Prostate gland (tissue), 2 donors: ENCODE measurements at regions not wholly inside any gene's neighbourhood (a gene's known extent, or its start where the extent isn't known, plus 50 kb on each side); places are given as distances from the start of the nearest gene placed in this dataset.
"Not testable (repeated sequence)": the region's sequence is repeated elsewhere in the genome, so short reads cannot be mapped to it uniquely, and the experiment has no call there.

ENCODE experiments used
- DNase-seq: peaks from one replicate; pipeline ENCODE4 v3.0.0-alpha.2; 2019; ENCODE audit warnings: low spot score
- H3K27ac ChIP-seq, 2 donors: fragments of 200-600 bp; sonication (generic); 2 replicates each; pipeline ENCODE4 v1.5.1; 2017 to 2019
- H3K27me3 ChIP-seq: fragments of 200-600 bp; sonication (generic); replicated peaks from 2 replicates; pipeline ENCODE4 v1.5.1; 2019; ENCODE audit not compliant: insufficient read depth
- H3K36me3 ChIP-seq, 2 donors: fragments of 200-600 bp; sonication (generic); 1 replicate in 1 of 2; 2 replicates in 1 of 2; pipeline versions ENCODE4 v1.5.1 to v1.8.1; 2017 to 2019
- H3K4me1 ChIP-seq: fragments of 200-600 bp; sonication (generic); replicated peaks from 2 replicates; pipeline ENCODE4 v1.5.1; 2019
- H3K4me3 ChIP-seq, 2 donors: fragments of 200-600 bp; sonication (generic); 2 replicates each; pipeline ENCODE4 v1.5.1; 2017 to 2019
- H3K9me3 ChIP-seq: fragments of 200-600 bp; sonication (generic); 2 replicates; pipeline ENCODE4 v1.5.1; 2017
- POLR2A ChIP-seq: fragments of 450-650 bp; IDR thresholded peaks from one replicate; pipeline ENCODE4 v1.6.1; 2016; ENCODE audit warnings: antibody characterized with exemption, mild to moderate bottlenecking
- POLR2AphosphoS5 ChIP-seq: sonication (generic); formaldehyde crosslinking; IDR thresholded peaks from one replicate; pipeline ENCODE4 v1.6.1; 2017; ENCODE audit warnings: antibody characterized with exemption
- WGBS: methylation state at CpG from one replicate; pipeline ENCODE4 v1.1.5; 2018; 5-methylcytosine and 5-hydroxymethylcytosine counted together
- intact Hi-C: fragments of 100-400 bp; cut with DNase I; formaldehyde crosslinking; loops from one replicate; pipeline ENCODE4 v1.14.2; 2022
- TF ChIP-seq, protein P1 (sequence below), 4 experiments: fragments of 200-600 bp in 2 of 4; fragments of 450-650 bp in 2 of 4; sonication (generic) in 2 of 4; IDR thresholded peaks; 1 replicate in 3 of 4; 2 replicates in 1 of 4; pipeline ENCODE4 v1.5.1; 2016 to 2019; ENCODE audit warnings: antibody characterized with exemption in 4 of 4, mild to moderate bottlenecking in 2 of 4, moderate library complexity in 2 of 4

DNA sequence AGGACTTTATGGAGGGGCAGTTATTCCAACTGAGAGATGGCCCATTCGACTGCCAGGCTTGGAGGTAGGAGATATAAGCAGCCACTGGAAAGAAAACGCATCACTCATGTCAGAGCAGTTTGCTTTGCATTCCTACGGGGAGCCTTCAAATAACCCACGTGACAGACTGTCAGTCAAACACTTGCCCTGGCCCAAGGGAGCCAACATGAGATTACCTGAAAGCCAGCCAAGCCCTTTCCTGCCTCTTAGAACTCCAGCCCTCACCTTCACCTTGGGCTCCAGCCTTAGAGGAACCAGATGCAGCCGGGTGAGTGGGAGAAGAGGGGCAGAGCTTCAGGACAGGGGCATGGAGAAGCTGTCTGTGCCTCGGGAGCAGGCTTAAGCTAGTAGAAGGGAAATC is 95.3 kb upstream of the CXCL13 start:
- H3K27ac ChIP-seq: no peak overlapping the region
- 61% methylated on average over 6 of the region's 6 CpGs for WGBS
- H3K36me3 ChIP-seq: no peaks in the 10 kb centered on the region
- DNase-seq: no peak
- H3K9me3 ChIP-seq: no peaks in the 10 kb centered on the region
- no peak overlapping the region for H3K4me3 ChIP-seq
- H3K4me1 ChIP-seq: no peaks in the 10 kb centered on the region
- TF ChIP-seq POLR2A (no peak), POLR2AphosphoS5 (no peak)
- TF ChIP-seq, protein P1, sequence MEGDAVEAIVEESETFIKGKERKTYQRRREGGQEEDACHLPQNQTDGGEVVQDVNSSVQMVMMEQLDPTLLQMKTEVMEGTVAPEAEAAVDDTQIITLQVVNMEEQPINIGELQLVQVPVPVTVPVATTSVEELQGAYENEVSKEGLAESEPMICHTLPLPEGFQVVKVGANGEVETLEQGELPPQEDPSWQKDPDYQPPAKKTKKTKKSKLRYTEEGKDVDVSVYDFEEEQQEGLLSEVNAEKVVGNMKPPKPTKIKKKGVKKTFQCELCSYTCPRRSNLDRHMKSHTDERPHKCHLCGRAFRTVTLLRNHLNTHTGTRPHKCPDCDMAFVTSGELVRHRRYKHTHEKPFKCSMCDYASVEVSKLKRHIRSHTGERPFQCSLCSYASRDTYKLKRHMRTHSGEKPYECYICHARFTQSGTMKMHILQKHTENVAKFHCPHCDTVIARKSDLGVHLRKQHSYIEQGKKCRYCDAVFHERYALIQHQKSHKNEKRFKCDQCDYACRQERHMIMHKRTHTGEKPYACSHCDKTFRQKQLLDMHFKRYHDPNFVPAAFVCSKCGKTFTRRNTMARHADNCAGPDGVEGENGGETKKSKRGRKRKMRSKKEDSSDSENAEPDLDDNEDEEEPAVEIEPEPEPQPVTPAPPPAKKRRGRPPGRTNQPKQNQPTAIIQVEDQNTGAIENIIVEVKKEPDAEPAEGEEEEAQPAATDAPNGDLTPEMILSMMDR (IDR thresholded peaks at IDR 0.05): no peak
- H3K27me3 ChIP-seq: no peaks in the 10 kb centered on the region
- intact Hi-C loops: no loop called here

DNA sequence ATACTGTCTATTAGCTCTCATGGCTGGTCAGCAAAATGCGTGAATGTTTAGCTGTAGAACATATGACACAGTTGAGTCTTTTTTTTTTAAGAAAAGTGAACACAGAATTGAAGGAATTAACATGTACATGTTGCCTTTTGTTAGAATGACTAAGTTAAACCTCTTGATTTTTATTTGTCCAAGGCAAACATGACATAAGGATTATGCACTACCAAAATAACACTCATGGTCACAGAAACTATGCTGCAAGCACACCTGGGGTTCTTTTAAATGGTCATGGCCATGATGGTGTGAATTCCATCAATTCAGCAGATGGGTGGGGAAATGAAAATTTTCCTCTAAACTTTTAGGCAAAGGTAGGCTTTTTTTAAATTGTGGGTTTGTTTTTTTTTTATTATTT is 80.1 kb upstream of the CXCL13 start:
- H3K36me3 ChIP-seq: no peaks in the 10 kb centered on the region
- no peaks in the 10 kb centered on the region for H3K9me3 ChIP-seq
- DNase-seq: no peak
- H3K4me3 ChIP-seq: no peak overlapping the region
- no peak overlapping the region for H3K27ac ChIP-seq
- intact Hi-C loops: no loop called here
- no peak for TF ChIP-seq POLR2AphosphoS5
- TF ChIP-seq, protein P1 (IDR thresholded peaks at IDR 0.05): no peak
- no peak for TF ChIP-seq POLR2A
- no peaks in the 10 kb centered on the region for H3K27me3 ChIP-seq
- WGBS: 81% methylated on average over 1 of the region's 1 CpG
- no peaks in the 10 kb centered on the region for H3K4me1 ChIP-seq

DNA sequence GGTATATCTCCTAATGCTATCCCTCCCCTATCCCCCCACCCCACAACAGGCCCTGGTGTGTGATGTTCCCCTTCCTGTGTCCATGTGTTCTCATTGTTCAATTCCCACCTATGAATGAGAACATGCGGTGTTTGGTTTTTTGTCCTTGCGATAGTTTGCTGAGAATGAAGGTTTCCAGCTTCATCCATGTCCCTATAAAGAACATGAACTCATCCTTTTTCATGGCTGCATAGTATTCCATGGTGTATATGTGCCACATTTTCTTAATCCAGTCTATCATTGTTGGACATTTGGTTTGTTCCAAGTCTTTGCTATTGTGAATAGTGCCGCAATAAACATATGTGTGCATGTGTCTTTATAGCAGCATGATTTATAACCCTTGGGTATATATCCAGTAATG is 77.7 kb upstream of the CXCL13 start:
- H3K27me3 ChIP-seq, intact Hi-C loops, H3K27ac ChIP-seq, H3K4me3 ChIP-seq, H3K9me3 ChIP-seq, DNase-seq, H3K36me3 ChIP-seq, H3K4me1 ChIP-seq: not testable (repeated sequence)
- 98% methylated on average over 3 of the region's 3 CpGs for WGBS

DNA sequence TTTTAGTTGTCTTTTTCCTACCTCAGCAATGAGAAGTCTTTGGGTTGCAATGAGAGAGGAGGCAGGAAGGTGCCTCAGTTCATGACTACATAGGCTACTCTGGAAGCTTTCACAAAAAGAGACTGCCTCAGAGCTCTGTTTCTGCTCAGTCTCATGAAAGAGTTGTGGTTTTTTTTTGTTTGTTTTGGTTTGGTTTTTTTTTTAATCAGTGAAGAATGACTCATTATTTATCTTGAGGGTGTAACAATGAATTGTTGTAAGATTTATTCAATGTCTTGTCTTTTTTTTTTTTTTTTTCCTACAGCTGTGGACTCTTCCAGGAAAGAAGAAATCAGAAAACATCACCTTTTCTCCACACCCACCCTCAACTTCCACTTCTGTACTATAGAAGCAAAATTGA is 67.5 kb upstream of the CXCL13 start:
- DNase-seq: no peak
- Histone ChIP-seq H3K9me3 (no peaks in the 10 kb centered on the region), H3K36me3 (no peaks in the 10 kb centered on the region), H3K27ac (peak overlapping the region; percentile 58 to 80), H3K4me1 (peaks cover 6% of the 10 kb centered on the region), H3K27me3 (no peaks in the 10 kb centered on the region), H3K4me3 (no peak overlapping the region)
- intact Hi-C loops: no loop called here
- TF ChIP-seq POLR2AphosphoS5 (peak; percentile 70), POLR2A (no peak)
- TF ChIP-seq, protein P1 (IDR thresholded peaks at IDR 0.05): no peak

DNA sequence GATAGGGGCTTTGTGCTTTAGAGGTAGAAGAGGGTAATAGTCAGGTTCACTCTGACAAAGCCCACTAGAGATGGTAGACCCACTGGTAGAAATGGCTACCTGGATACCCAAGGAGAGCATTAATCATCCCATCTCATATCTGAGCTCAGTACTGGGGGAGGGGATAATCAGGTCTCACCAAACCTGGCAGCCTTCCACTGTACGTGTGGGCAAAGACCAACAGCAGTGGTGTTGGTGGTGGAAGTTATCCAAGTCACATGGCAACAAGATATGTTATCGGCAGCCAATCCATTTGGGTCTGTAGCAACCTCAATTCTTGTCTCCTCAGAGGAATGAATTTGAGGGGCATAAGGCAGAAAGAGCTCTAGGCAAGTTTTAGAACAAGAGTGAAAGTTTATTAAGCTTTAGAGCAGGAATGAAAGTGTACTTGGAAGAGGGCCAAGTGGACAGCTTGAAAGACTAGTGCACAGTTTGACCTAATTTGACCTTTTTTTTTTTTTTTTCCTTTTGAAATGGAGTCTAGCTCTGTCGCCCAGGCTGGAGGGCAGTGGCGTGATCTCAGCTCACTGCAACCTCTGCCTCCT is 67.0 kb upstream of the CXCL13 start:
- TF ChIP-seq POLR2AphosphoS5 (no peak), POLR2A (no peak)
- TF ChIP-seq, protein P1 (IDR thresholded peaks at IDR 0.05): no peak
- no peaks in the 10 kb centered on the region for H3K27me3 ChIP-seq
- no peaks in the 10 kb centered on the region for H3K9me3 ChIP-seq
- H3K36me3 ChIP-seq: no peaks in the 10 kb centered on the region
- H3K27ac ChIP-seq: peak overlapping the region; percentile 58 to 80
- peaks cover 6% of the 10 kb centered on the region for H3K4me1 ChIP-seq
- WGBS: 52% methylated on average over 4 of the region's 4 CpGs
- no peak for DNase-seq
- H3K4me3 ChIP-seq: no peak overlapping the region
- intact Hi-C loops: no loop called here
